WTC11 (cell line): ENCODE measurements at regions not wholly inside any gene's neighbourhood (a gene's known extent, or its start where the extent isn't known, plus 50 kb on each side); places are given as distances from the start of the nearest gene placed in this dataset.

ENCODE experiments used
- ARID4B ChIP-seq: sonication (generic); formaldehyde crosslinking; IDR thresholded peaks from 2 replicates; pipeline ENCODE4 v1.8.0; 2023; ENCODE audit warnings: missing genetic modification reagents, mild to moderate bottlenecking, borderline replicate concordance
- ATF2 ChIP-seq: sonication (generic); formaldehyde crosslinking; IDR thresholded peaks from 2 replicates; pipeline ENCODE4 v1.8.1; 2022; ENCODE audit warnings: low read depth, missing genetic modification reagents, borderline replicate concordance
- ATF3 ChIP-seq: sonication (generic); formaldehyde crosslinking; conservative IDR thresholded peaks from 2 replicates; pipeline ENCODE4 v1.8.1; 2022; ENCODE audit warnings: mild to moderate bottlenecking, missing genetic modification reagents
- CREB1 ChIP-seq: sonication (generic); formaldehyde crosslinking; IDR thresholded peaks from 2 replicates; pipeline ENCODE4 v1.8.0; 2023; ENCODE audit warnings: mild to moderate bottlenecking, missing genetic modification reagents
- CTCF ChIP-seq: fragments of 200-600 bp; IDR thresholded peaks from 2 replicates; pipeline ENCODE4 v1.8.0; 2022; ENCODE audit warnings: antibody characterized with exemption
- E2F1 ChIP-seq: sonication (generic); formaldehyde crosslinking; IDR thresholded peaks from 2 replicates; pipeline ENCODE4 v1.8.0; 2022; ENCODE audit warnings: mild to moderate bottlenecking, missing genetic modification reagents
- ESRRA ChIP-seq: sonication (generic); formaldehyde crosslinking; IDR thresholded peaks from 2 replicates; pipeline ENCODE4 v1.8.1; 2022; ENCODE audit warnings: mild to moderate bottlenecking, missing genetic modification reagents, borderline replicate concordance
- HMGA2 ChIP-seq: fragments of 250-450 bp; sonication (Bioruptor Pico); IDR thresholded peaks from 2 replicates; pipeline ENCODE4 v1.4.0; 2021; ENCODE audit warnings: mild to moderate bottlenecking, moderate library complexity
- KAT7 ChIP-seq: sonication (generic); formaldehyde crosslinking; IDR thresholded peaks from 2 replicates; pipeline ENCODE4 v1.8.1; 2023; ENCODE audit warnings: missing genetic modification reagents, mild to moderate bottlenecking, borderline replicate concordance
- OVOL2 ChIP-seq: fragments of 250-450 bp; sonication (Bioruptor Pico); IDR thresholded peaks from 2 replicates; pipeline ENCODE4 v1.9.0; 2021; ENCODE audit warnings: mild to moderate bottlenecking, borderline replicate concordance
- PREB ChIP-seq: sonication (generic); formaldehyde crosslinking; IDR thresholded peaks from 2 replicates; pipeline ENCODE4 v1.8.1; 2022; ENCODE audit warnings: mild to moderate bottlenecking, missing genetic modification reagents, moderate library complexity, borderline replicate concordance
- ZNF219 ChIP-seq: sonication (generic); formaldehyde crosslinking; IDR thresholded peaks from 2 replicates; pipeline ENCODE4 v1.8.0; 2023; ENCODE audit warnings: missing genetic modification reagents, mild to moderate bottlenecking, borderline replicate concordance
- ZNF317 ChIP-seq: sonication (generic); formaldehyde crosslinking; IDR thresholded peaks from 2 replicates; pipeline ENCODE4 v1.8.1; 2023; ENCODE audit warnings: low read depth, mild to moderate bottlenecking, moderate library complexity, missing genetic modification reagents, borderline replicate concordance
- ZNF512 ChIP-seq: sonication (generic); formaldehyde crosslinking; IDR thresholded peaks from 2 replicates; pipeline ENCODE4 v1.8.1; 2022; ENCODE audit warnings: missing genetic modification reagents, borderline replicate concordance

GRCh38 chr1:218775501-218776021, 398.1 kb upstream of the LYPLAL1 start:
- TF ChIP-seq CTCF, result no peak
- no peak for TF ChIP-seq ATF3 (CRISPR knock-in tag)
- TF ChIP-seq ZNF512, result no peak
- no peak for TF ChIP-seq E2F1
- no peak for TF ChIP-seq ARID4B
- no peak for TF ChIP-seq OVOL2 (CRISPR knock-in tag)
- no peak for TF ChIP-seq CREB1 (CRISPR knock-in tag)
- TF ChIP-seq ZNF219, result no peak
- no peak for TF ChIP-seq PREB (CRISPR knock-in tag)
- no peak for TF ChIP-seq ZNF317
- no peak for TF ChIP-seq HMGA2
- TF ChIP-seq KAT7, result no peak
- no peak for TF ChIP-seq ESRRA (CRISPR knock-in tag)
- TF ChIP-seq ATF2 (CRISPR knock-in tag), result no peak
